HL-60 (cell line): ENCODE measurements at regions not wholly inside any gene's neighbourhood (a gene's known extent, or its start where the extent isn't known, plus 50 kb on each side); places are given as distances from the start of the nearest gene placed in this dataset.

Experiments used
- DNase-seq, 2 experiments: peaks; one replicate each; pipeline ENCODE4 v3.0.0-alpha.2; 2010 to 2020; ENCODE audit warnings: low read depth in 1 of 2, low spot score in 1 of 2
- H3K27ac ChIP-seq: fragments of 250-450 bp; sonication (Bioruptor Pico); replicated peaks from 2 replicates; pipeline ENCODE4 v1.5.1; 2020; ENCODE audit warnings: mild to moderate bottlenecking, moderate library complexity
- H3K27me3 ChIP-seq: fragments of 250-450 bp; sonication (Bioruptor Pico); 2 replicates; pipeline ENCODE4 v1.5.1; 2021; ENCODE audit warnings: mild to moderate bottlenecking, moderate library complexity; ENCODE audit not compliant: insufficient read depth, poor library complexity, severe bottlenecking
- H3K4me3 ChIP-seq: replicated peaks from 2 replicates; pipeline ENCODE4 v1.5.1; 2011; ENCODE audit warnings: mild to moderate bottlenecking, control low read depth, low read length; ENCODE audit not compliant: insufficient read depth
- GABPA ChIP-seq: IDR thresholded peaks from 2 replicates; pipeline ENCODE4 v1.6.1; 2012; ENCODE audit warnings: low read depth
- POLR2AphosphoS5 ChIP-seq: IDR thresholded peaks from 2 replicates; pipeline ENCODE4 v1.6.1; 2012; ENCODE audit warnings: low read depth
- SPI1 ChIP-seq: IDR thresholded peaks from 2 replicates; pipeline ENCODE4 v1.6.1; 2012; ENCODE audit warnings: low read depth, mild to moderate bottlenecking, borderline replicate concordance
- TF ChIP-seq, protein P1 (sequence below): IDR thresholded peaks from one replicate; pipeline ENCODE4 v1.5.1; 2011; ENCODE audit warnings: low read length, control low read depth, inconsistent platforms; ENCODE audit not compliant: insufficient read depth
- TF ChIP-seq, protein P2 (sequence below): IDR thresholded peaks from 2 replicates; pipeline ENCODE4 v1.6.1; 2012; ENCODE audit warnings: low read depth; ENCODE audit not compliant: insufficient replicate concordance

DNA sequence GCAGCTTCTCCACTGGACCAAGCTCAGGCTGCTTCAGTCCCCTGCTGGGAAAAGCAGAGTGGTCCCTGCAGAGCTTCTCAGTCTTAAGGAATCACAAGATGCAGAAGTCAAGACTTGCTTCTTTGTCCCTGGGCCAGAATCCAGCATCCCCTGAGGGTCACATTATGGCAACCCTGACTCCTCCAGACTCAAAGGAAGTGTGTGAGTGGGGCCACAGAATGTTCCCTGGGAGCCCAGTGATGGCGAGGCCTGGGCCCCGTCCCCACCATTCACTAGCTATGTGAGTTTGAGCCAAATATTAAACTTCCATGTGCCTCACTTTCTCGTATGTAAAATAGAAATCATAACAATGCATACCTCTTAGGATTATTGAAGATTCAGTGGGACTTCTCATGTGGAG, 122.2 kb upstream of the NCAM1 start:
- TF ChIP-seq SPI1 (no peak), POLR2AphosphoS5 (no peak)
- TF ChIP-seq, protein P1, sequence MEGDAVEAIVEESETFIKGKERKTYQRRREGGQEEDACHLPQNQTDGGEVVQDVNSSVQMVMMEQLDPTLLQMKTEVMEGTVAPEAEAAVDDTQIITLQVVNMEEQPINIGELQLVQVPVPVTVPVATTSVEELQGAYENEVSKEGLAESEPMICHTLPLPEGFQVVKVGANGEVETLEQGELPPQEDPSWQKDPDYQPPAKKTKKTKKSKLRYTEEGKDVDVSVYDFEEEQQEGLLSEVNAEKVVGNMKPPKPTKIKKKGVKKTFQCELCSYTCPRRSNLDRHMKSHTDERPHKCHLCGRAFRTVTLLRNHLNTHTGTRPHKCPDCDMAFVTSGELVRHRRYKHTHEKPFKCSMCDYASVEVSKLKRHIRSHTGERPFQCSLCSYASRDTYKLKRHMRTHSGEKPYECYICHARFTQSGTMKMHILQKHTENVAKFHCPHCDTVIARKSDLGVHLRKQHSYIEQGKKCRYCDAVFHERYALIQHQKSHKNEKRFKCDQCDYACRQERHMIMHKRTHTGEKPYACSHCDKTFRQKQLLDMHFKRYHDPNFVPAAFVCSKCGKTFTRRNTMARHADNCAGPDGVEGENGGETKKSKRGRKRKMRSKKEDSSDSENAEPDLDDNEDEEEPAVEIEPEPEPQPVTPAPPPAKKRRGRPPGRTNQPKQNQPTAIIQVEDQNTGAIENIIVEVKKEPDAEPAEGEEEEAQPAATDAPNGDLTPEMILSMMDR: no peak
- Histone ChIP-seq H3K27me3 (no peaks in the 10 kb centered on the region), H3K27ac (no peak overlapping the region), H3K4me3 (no peak overlapping the region)
- DNase-seq: no peak

DNA sequence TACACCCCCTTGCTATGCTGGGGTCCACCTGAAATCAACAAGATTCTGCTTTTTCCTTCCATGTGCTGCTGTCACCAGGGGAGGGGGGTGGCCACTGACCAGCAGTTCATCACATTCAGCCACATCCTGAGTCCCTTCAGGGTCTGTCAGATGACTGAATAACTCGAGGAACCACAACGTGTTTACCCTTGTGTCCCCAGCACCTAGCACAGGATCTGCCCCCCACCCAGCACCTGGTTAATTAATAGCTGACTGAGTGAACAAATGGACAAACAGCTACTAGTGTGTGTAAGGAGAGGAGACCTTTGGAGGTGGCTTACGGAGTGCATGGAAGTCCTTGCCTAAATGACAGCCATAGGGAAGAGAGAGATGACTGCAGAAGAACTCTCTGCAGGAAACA, 119.5 kb upstream of the NCAM1 start:
- Histone ChIP-seq H3K27ac (no peak overlapping the region), H3K27me3 (no peaks in the 10 kb centered on the region), H3K4me3 (no peak overlapping the region)
- TF ChIP-seq POLR2AphosphoS5: no peak
- TF ChIP-seq GABPA: no peak
- TF ChIP-seq, protein P1: no peak
- TF ChIP-seq, protein P2, sequence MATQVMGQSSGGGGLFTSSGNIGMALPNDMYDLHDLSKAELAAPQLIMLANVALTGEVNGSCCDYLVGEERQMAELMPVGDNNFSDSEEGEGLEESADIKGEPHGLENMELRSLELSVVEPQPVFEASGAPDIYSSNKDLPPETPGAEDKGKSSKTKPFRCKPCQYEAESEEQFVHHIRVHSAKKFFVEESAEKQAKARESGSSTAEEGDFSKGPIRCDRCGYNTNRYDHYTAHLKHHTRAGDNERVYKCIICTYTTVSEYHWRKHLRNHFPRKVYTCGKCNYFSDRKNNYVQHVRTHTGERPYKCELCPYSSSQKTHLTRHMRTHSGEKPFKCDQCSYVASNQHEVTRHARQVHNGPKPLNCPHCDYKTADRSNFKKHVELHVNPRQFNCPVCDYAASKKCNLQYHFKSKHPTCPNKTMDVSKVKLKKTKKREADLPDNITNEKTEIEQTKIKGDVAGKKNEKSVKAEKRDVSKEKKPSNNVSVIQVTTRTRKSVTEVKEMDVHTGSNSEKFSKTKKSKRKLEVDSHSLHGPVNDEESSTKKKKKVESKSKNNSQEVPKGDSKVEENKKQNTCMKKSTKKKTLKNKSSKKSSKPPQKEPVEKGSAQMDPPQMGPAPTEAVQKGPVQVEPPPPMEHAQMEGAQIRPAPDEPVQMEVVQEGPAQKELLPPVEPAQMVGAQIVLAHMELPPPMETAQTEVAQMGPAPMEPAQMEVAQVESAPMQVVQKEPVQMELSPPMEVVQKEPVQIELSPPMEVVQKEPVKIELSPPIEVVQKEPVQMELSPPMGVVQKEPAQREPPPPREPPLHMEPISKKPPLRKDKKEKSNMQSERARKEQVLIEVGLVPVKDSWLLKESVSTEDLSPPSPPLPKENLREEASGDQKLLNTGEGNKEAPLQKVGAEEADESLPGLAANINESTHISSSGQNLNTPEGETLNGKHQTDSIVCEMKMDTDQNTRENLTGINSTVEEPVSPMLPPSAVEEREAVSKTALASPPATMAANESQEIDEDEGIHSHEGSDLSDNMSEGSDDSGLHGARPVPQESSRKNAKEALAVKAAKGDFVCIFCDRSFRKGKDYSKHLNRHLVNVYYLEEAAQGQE: no peak
- TF ChIP-seq SPI1: no peak
- no peak for DNase-seq

DNA sequence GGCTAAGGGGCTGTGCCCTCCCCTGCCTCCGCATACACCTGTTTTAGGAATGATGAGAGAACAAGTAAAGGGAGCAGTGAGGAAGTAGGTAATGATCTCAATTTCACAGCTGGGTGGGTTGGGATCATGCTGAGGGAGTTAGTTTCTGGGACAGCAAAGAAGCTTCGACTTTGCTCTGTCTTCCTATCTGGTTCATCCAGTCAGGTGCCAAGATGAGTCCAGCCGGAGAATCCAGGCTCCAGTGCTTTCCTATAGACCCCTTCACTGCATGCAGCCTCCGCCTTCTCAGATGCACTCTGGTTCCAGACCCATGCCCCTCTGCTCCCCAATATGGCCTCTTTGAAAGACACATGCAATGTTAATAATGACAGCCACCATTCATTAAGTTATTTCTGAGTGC, 119.1 kb upstream of the NCAM1 start:
- Histone ChIP-seq H3K4me3 (no peak overlapping the region), H3K27ac (no peak overlapping the region), H3K27me3 (no peaks in the 10 kb centered on the region)
- no peak for DNase-seq
- TF ChIP-seq GABPA (no peak), SPI1 (no peak), POLR2AphosphoS5 (no peak)
- TF ChIP-seq, protein P1: no peak

DNA sequence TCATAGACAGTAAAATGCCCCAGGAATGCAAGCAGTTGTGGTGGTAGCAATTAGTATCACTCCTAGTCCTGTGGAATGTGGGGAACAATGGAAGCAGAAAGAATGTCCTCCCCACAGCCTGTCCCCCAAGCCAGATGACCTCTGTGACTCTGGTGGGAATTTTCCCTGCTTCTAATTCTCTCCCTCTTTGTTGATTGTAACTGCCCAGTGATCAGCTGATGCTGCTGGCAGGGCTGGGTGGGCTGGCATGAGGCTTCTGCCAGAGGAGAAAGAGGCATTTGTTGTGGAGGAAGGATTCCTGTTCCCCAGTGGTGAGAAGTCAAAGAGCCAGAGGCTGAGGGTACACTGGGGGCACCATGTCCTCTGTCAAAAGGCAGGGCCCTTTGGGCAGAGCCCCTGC, 116.7 kb upstream of the NCAM1 start:
- Histone ChIP-seq H3K27me3 (no peaks in the 10 kb centered on the region), H3K4me3 (no peak overlapping the region), H3K27ac (no peak overlapping the region)
- TF ChIP-seq SPI1 (no peak), POLR2AphosphoS5 (no peak), GABPA (no peak)
- TF ChIP-seq, protein P2: no peak
- TF ChIP-seq, protein P1: no peak
- DNase-seq: no peak
